Adrenal gland (tissue), 9 donors: ENCODE measurements at regions not wholly inside any gene's neighbourhood (a gene's known extent, or its start where the extent isn't known, plus 50 kb on each side); places are given as distances from the start of the nearest gene placed in this dataset.

Experiments
- DNase-seq, 7 donors: peaks; one replicate each; pipeline ENCODE4 v3.0.0-alpha.2; 2019 to 2020
- H3K27ac ChIP-seq, 5 donors: fragments of 200-600 bp; sonication (generic) in 4 of 5; 1 replicate in 3 of 5; 2 replicates in 2 of 5; pipeline versions ENCODE4 v1.5.1 to v1.8.0; 2016 to 2020; ENCODE audit warnings: mild to moderate bottlenecking in 1 of 5
- H3K27me3 ChIP-seq: fragments of 200-600 bp; 2 replicates; pipeline ENCODE4 v1.8.0; 2021
- H3K36me3 ChIP-seq, 2 donors: fragments of 200-600 bp; replicated peaks in 1 of 2; 1 replicate in 1 of 2; 2 replicates in 1 of 2; pipeline versions ENCODE4 v1.5.1 to v1.8.0; 2018 to 2022
- H3K4me1 ChIP-seq, 2 donors: fragments of 200-600 bp; replicated peaks in 1 of 2; 1 replicate in 1 of 2; 2 replicates in 1 of 2; pipeline versions ENCODE4 v1.5.1 to v1.8.0; 2018 to 2021
- H3K4me3 ChIP-seq, 4 donors: fragments of 200-600 bp; sonication (generic) in 3 of 4; one replicate each; pipeline ENCODE4 v1.5.1; 2016 to 2018
- H3K9me3 ChIP-seq, 3 donors: fragments of 200-600 bp; sonication (generic) in 1 of 3; replicated peaks in 1 of 3; 1 replicate in 2 of 3; 2 replicates in 1 of 3; pipeline versions ENCODE4 v1.5.1 to v1.8.0; 2016 to 2021
- POLR2A ChIP-seq, 2 donors: fragments of 450-650 bp; IDR thresholded peaks; one replicate each; pipeline ENCODE4 v1.6.1; 2017; ENCODE audit warnings: antibody characterized with exemption in 2 of 2, mild to moderate bottlenecking in 2 of 2, moderate library complexity in 1 of 2
- WGBS, 4 donors: extraction: QIAGEN DNeasy Blood & Tissue Kit in 2 of 4; methylation state at CpG; one replicate each; pipeline versions ENCODE4 v1.1.5 to v1.1.7; 2013 to 2017; 5-methylcytosine and 5-hydroxymethylcytosine counted together
- intact Hi-C, 2 donors: fragments of 100-400 bp; cut with DNase I; formaldehyde crosslinking; loops; one replicate each; pipeline versions ENCODE4 v1.14.1 to v1.15.0; 2022 to 2023
- TF ChIP-seq, protein P1 (sequence below), 6 experiments: fragments of 450-650 bp in 4 of 6; fragments of 200-600 bp in 2 of 6; sonication (generic) in 1 of 6; IDR thresholded peaks; 1 replicate in 5 of 6; 2 replicates in 1 of 6; pipeline versions ENCODE4 v1.5.1 to v1.8.0; 2016 to 2021; ENCODE audit warnings: antibody characterized with exemption in 6 of 6, mild to moderate bottlenecking in 2 of 6, moderate library complexity in 1 of 6
- donor health status: healthy with polysubstance abuse.
- donor health status: Bipolar disorder and iron deficiency.
- donor health status: DM: yes; HTN: yes; CAD: no.
- donor health status: DM: no; HTN: no; CAD: no.
- donor health status: DM: no; HTN: no; CAD: no.

DNA sequence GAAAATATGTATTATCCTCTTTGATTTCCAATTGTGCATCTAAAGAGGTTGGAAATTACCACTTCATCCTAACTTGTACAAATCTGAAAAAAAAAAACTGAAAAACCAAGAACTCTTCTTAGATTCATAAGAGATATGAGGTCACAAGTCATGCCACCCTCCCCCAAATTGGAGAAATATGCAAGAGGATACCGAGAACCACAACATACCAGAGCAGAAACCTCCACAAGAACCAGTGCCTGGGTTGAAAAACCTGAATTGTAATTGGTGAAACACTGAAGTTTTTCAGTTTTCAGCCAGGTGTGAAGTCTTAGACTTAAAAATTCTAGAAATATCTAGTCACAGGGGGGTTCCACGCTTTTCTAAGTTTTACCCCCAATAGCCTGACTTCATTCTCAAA, 1029.5 kb upstream of the LRRTM1 start:
- no peaks in the 10 kb centered on the region for H3K36me3 ChIP-seq
- no peak overlapping the region for H3K4me3 ChIP-seq
- intact Hi-C loops: no loop called here
- H3K27me3 ChIP-seq: no peaks in the 10 kb centered on the region
- no peak for DNase-seq
- H3K4me1 ChIP-seq: no peaks in the 10 kb centered on the region
- H3K27ac ChIP-seq: no peak overlapping the region
- TF ChIP-seq POLR2A (IDR thresholded peaks at IDR 0.05): no peak
- TF ChIP-seq, protein P1, sequence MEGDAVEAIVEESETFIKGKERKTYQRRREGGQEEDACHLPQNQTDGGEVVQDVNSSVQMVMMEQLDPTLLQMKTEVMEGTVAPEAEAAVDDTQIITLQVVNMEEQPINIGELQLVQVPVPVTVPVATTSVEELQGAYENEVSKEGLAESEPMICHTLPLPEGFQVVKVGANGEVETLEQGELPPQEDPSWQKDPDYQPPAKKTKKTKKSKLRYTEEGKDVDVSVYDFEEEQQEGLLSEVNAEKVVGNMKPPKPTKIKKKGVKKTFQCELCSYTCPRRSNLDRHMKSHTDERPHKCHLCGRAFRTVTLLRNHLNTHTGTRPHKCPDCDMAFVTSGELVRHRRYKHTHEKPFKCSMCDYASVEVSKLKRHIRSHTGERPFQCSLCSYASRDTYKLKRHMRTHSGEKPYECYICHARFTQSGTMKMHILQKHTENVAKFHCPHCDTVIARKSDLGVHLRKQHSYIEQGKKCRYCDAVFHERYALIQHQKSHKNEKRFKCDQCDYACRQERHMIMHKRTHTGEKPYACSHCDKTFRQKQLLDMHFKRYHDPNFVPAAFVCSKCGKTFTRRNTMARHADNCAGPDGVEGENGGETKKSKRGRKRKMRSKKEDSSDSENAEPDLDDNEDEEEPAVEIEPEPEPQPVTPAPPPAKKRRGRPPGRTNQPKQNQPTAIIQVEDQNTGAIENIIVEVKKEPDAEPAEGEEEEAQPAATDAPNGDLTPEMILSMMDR (IDR thresholded peaks at IDR 0.05): no peak
- 59 to 72% (median 62%) methylated on average over 2 of the region's 2 CpGs for WGBS, 4 donors
- H3K9me3 ChIP-seq: peaks cover 0 to 4% (median 0%) of the 10 kb centered on the region in 3 donors

DNA sequence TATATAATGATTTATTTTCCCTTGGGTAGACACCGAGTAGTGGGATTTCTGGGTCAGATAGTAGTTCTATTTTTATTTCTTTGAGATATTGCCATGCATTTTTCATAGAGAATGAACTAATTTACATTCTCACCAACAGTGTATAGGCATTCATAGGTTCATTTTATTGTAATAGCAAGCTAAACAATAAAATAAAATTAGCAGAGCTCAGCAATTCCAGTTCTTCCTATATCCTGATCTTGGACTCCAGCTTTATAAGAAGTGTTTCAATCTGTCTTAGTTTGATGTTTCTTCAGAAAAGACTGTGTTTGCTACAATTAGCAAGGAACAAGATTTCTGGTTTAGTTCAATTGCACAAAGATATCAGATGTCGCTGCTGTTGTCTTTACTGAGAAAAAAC, 1024.4 kb upstream of the LRRTM1 start:
- WGBS, 4 donors: 69 to 78% (median 75%) methylated on average over 2 of the region's 2 CpGs
- Histone ChIP-seq H3K27ac (no peak overlapping the region), H3K36me3 (no peaks in the 10 kb centered on the region), H3K4me1 (no peaks in the 10 kb centered on the region), H3K9me3 (no peaks in the 10 kb centered on the region), H3K27me3 (no peaks in the 10 kb centered on the region), H3K4me3 (no peak overlapping the region)
- TF ChIP-seq, protein P1 (IDR thresholded peaks at IDR 0.05): no peak
- no peak for TF ChIP-seq POLR2A (IDR thresholded peaks at IDR 0.05)
- intact Hi-C loops: no loop called here
- no peak for DNase-seq

DNA sequence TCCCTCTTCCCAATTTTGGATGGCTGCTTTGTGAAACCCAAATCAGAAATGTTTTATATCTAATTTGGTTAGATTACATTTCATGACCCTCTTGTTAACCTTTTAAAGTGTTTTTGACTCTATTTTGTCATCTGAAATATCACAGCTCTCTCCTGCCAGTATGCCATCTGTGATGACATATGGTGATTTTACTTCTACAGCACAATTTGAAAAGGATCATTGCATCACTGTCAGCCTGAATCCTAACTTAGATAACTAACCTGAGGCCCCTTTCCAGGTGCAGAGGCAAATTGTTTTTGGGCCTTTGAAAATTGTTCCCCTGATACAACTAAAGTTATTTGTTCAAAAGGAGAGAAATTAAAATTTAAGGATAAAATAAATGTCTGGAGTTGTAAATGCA, 1023.4 kb upstream of the LRRTM1 start:
- Histone ChIP-seq H3K27ac (no peak overlapping the region), H3K36me3 (no peaks in the 10 kb centered on the region), H3K27me3 (no peaks in the 10 kb centered on the region), H3K4me1 (no peaks in the 10 kb centered on the region), H3K9me3 (no peaks in the 10 kb centered on the region), H3K4me3 (no peak overlapping the region)
- TF ChIP-seq, protein P1 (IDR thresholded peaks at IDR 0.05): no peak
- no peak for TF ChIP-seq POLR2A (IDR thresholded peaks at IDR 0.05)
- DNase-seq: no peak
- intact Hi-C loops: no loop called here

DNA sequence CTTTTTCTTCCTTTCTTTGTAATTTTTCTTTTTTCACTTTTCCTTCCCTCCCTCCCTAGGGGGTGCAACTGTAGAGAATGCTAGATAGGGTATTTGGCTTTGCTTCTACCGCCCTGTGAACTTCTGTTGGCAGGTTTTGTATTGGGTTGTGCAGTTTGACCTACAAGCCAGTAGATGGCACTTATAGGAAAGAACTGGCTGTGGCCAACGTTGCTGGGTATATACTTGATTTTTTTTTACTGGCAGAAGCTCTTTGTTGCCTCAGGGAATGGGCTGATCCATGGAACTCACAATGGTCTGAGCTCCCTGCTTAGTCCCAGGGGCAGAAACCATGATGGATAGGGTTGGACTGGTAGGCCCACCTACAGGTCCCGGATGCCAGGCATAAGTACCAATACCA, 1019.5 kb upstream of the LRRTM1 start:
- intact Hi-C loops: no loop called here
- Histone ChIP-seq H3K36me3 (no peaks in the 10 kb centered on the region), H3K4me1 (no peaks in the 10 kb centered on the region), H3K9me3 (no peaks in the 10 kb centered on the region), H3K4me3 (no peak overlapping the region), H3K27me3 (no peaks in the 10 kb centered on the region), H3K27ac (no peak overlapping the region)
- no peak for DNase-seq
- no peak for TF ChIP-seq POLR2A (IDR thresholded peaks at IDR 0.05)
- TF ChIP-seq, protein P1 (IDR thresholded peaks at IDR 0.05): peak in 1 of 6 experiments; percentile 12
- 51 to 62% (median 59%) methylated on average over 3 of the region's 3 CpGs for WGBS, 4 donors
